H1 (cell line): ENCODE measurements at regions not wholly inside any gene's neighbourhood (a gene's known extent, or its start where the extent isn't known, plus 50 kb on each side); places are given as distances from the start of the nearest gene placed in this dataset.

Experiments used
- KDM1A ChIP-seq: fragments of 200-600, 300-600 bp; sonication (generic); IDR thresholded peaks from 2 replicates; pipeline ENCODE4 v1.7.1; 2016; ENCODE audit warnings: mild to moderate bottlenecking, low read length, borderline replicate concordance

- TF ChIP-seq KDM1A = no peak
These were observed 75.9 kb upstream of the CYRIA start (continued) for GRCh38 chr2:16741498-16741897.
